GM13977 (cell line): ENCODE measurements at regions not wholly inside any gene's neighbourhood (a gene's known extent, or its start where the extent isn't known, plus 50 kb on each side); places are given as distances from the start of the nearest gene placed in this dataset.
"Not testable (repeated sequence)": the region's sequence is repeated elsewhere in the genome, so short reads cannot be mapped to it uniquely, and the experiment has no call there.

ENCODE experiments used
- DNase-seq: peaks from one replicate; pipeline ENCODE4 v3.0.0; 2012; ENCODE audit warnings: low spot score
- in situ Hi-C: fragments of 300-500 bp; cut with MboI; formaldehyde crosslinking; loops from one replicate; pipeline ENCODE4 v1.12.0; 2022; ENCODE audit warnings: low sequenced_read_pairs, low pct_unique_long_range_greater_than_20kb, mixed read lengths, inconsistent platforms; ENCODE audit not compliant: unreplicated experiment
- TF ChIP-seq, protein P1 (sequence below): IDR thresholded peaks from 2 replicates; pipeline ENCODE4 v1.5.1; 2012; ENCODE audit warnings: mild to moderate bottlenecking, control low read depth; ENCODE audit not compliant: insufficient read depth; ENCODE audit errors: extremely low read depth, missing control alignments

GRCh38 chr9:87036506-87036905 is 89.2 kb upstream of the GAS1 start:
- TF ChIP-seq, protein P1, sequence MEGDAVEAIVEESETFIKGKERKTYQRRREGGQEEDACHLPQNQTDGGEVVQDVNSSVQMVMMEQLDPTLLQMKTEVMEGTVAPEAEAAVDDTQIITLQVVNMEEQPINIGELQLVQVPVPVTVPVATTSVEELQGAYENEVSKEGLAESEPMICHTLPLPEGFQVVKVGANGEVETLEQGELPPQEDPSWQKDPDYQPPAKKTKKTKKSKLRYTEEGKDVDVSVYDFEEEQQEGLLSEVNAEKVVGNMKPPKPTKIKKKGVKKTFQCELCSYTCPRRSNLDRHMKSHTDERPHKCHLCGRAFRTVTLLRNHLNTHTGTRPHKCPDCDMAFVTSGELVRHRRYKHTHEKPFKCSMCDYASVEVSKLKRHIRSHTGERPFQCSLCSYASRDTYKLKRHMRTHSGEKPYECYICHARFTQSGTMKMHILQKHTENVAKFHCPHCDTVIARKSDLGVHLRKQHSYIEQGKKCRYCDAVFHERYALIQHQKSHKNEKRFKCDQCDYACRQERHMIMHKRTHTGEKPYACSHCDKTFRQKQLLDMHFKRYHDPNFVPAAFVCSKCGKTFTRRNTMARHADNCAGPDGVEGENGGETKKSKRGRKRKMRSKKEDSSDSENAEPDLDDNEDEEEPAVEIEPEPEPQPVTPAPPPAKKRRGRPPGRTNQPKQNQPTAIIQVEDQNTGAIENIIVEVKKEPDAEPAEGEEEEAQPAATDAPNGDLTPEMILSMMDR = no peak
- DNase-seq = no peak
- in situ Hi-C loops = no loop called here

- no peak for DNase-seq
- TF ChIP-seq, protein P1 = no peak
- in situ Hi-C loops = no loop called here
These were observed 92.6 kb upstream of the GAS1 start for GRCh38 chr9:87039809-87040392.

DNA sequence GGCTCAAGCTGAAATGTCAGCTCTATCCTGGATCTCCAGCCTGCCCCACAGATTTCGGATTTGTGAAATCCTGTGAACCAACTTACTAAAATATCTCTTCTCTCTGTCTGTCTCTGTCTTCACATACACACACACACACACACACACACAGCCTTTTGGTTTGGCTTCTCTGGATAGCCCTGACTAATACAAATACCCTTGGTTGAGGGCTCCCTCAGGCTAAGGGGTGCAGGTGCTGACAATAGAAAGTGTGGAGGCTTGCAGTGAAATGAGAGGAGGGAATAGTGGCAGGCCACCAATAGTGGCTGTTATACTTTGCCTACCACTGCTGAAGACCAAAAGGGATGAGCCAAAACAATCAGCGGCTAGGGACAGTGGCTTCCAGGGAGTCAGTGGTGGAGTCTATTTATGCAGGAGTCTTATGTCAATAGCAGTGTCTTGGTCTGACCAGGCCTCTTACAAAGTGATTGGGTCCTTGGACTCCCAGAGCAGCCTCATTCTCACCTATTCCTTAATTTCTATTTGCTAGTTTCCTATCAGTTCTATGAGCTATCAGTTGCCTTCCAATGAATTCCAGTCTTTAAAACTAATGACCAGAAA is 93.2 kb upstream of the GAS1 start:
- no peak for DNase-seq
- in situ Hi-C loops = no loop called here

GRCh38 chr9:87041553-87042235 is 94.4 kb upstream of the GAS1 start:
- in situ Hi-C loops, DNase-seq: not testable (repeated sequence)

More for the DNA sequence above, 93.2 kb upstream of the GAS1 start:
- TF ChIP-seq, protein P1 = no peak

- in situ Hi-C loops = not testable (repeated sequence)
These were observed 102.8 kb upstream of the GAS1 start for GRCh38 chr9:87049929-87050608.

GRCh38 chr9:87054999-87055686 is 107.8 kb upstream of the GAS1 start:
- in situ Hi-C loops = no loop called here
- TF ChIP-seq, protein P1 = no peak
- no peak for DNase-seq

More at GRCh38 chr9:87049929-87050608, 102.8 kb upstream of the GAS1 start:
- DNase-seq = not testable (repeated sequence)

GRCh38 chr9:87059772-87060171 is 112.5 kb upstream of the GAS1 start:
- in situ Hi-C loops = no loop called here
- DNase-seq = no peak
- TF ChIP-seq, protein P1 = no peak
